Stimulated activated CD4-positive, alpha-beta T cell treated with anti-CD3 and anti-CD28 coated beads, Interleukin-4, amount 100 ng/mL, for 1 hour (primary cell): ENCODE measurements at regions not wholly inside any gene's neighbourhood (a gene's known extent, or its start where the extent isn't known, plus 50 kb on each side); places are given as distances from the start of the nearest gene placed in this dataset.

Experiments used
- DNase-seq: peaks from one replicate; pipeline ENCODE4 v3.0.0-alpha.2; 2020

GRCh38 chr2:129904532-129905446 is 74.7 kb upstream of the RAB6C start:
- DNase-seq = no peak

- no peak for DNase-seq
Observed at GRCh38 chr2:129905664-129906081, 73.8 kb upstream of the RAB6C start.

- DNase-seq = no peak
Observed at GRCh38 chr2:129906139-129906860, 73.2 kb upstream of the RAB6C start.

GRCh38 chr2:129906861-129907235 is 72.6 kb upstream of the RAB6C start:
- DNase-seq = no peak

- DNase-seq = no peak
Observed at GRCh38 chr2:129907256-129907998, 72.0 kb upstream of the RAB6C start.

GRCh38 chr2:129908721-129909373 is 70.6 kb upstream of the RAB6C start:
- DNase-seq = no peak

GRCh38 chr2:129909651-129910418 is 69.6 kb upstream of the RAB6C start:
- no peak for DNase-seq

GRCh38 chr2:129910446-129911362 is 68.8 kb upstream of the RAB6C start:
- DNase-seq = no peak

GRCh38 chr2:129911363-129912065 is 68.0 kb upstream of the RAB6C start:
- no peak for DNase-seq

GRCh38 chr2:129912066-129912820 is 67.2 kb upstream of the RAB6C start:
- no peak for DNase-seq

GRCh38 chr2:129912871-129913694 is 66.4 kb upstream of the RAB6C start:
- DNase-seq = no peak

- DNase-seq = no peak
Observed at GRCh38 chr2:129913695-129914495, 65.6 kb upstream of the RAB6C start.

- DNase-seq = no peak
Observed at GRCh38 chr2:129914538-129915302, 64.7 kb upstream of the RAB6C start.

GRCh38 chr2:129915303-129915840 is 64.1 kb upstream of the RAB6C start:
- DNase-seq = no peak

GRCh38 chr2:129918604-129919003 is 60.9 kb upstream of the RAB6C start:
- DNase-seq = no peak

GRCh38 chr2:129922571-129923264 is 56.7 kb upstream of the RAB6C start:
- no peak for DNase-seq
